ENCODE measurements at regions not wholly inside any gene's neighbourhood (a gene's known extent, or its start where the extent isn't known, plus 50 kb on each side); places are given as distances from the start of the nearest gene placed in this dataset.

DNA sequence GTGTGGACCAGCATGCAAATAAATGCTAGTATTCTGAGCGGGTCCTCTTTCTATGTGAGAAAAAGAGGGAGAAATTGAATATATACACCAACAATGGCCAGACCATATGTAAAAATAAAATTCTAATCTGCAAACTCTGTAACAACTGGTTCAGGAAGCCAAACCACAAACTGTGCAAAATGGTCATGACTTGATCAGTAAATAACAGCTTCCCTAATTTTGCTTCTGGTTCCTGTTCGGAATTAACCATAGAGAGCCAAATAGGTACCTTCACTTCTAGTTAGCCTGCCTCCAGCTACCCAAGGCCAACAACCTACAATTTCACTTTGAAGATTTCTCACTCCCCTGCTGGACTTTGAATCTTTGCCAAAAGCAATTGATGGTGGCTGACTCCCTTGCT is 1313.2 kb downstream of the ADGRL3 start:
- H3T11ph ChIP-seq (ENCODE audit: low read length): no peak overlapping the region
- no peak overlapping the region for H2AK5ac ChIP-seq (ENCODE audit: insufficient read length, low read length)
- Mint-ChIP-seq H3K4me1 (peaks cover 19 to 20% of the 10 kb centered on the region in 2 experiments), H3K27ac (no peak overlapping the region), H3K27me3 (ENCODE audit: low read depth) (no peaks in the 10 kb centered on the region), H3K9me3 (no peaks in the 10 kb centered on the region), H3K36me3 (ENCODE audit: insufficient read depth in 1 of 3, low read depth in 3 of 3) (peaks cover 0 to 6% (median 0%) of the 10 kb centered on the region in 3 experiments; a peak in 2 of 7 replicates), H3K4me3 (no peak overlapping the region)
- no peak overlapping the region for H3K4ac ChIP-seq (ENCODE audit: low read depth, low read length)
- H4K91ac ChIP-seq (ENCODE audit: insufficient read length, low read depth, low read length): no peak overlapping the region
- no peak overlapping the region for H3K18ac ChIP-seq (ENCODE audit: insufficient read length, low read depth, low read length)
- no peak overlapping the region for H2BK120ac ChIP-seq (ENCODE audit: low read depth, low read length, poor library complexity, severe bottlenecking)
- H3K23me2 ChIP-seq (ENCODE audit: insufficient read length, low read depth, low read length, poor library complexity, severe bottlenecking): no peaks in the 10 kb centered on the region
- DNase-seq: no peak
- no peak overlapping the region for H3K9ac ChIP-seq (ENCODE audit: extremely low read depth, insufficient read length, low read length)
- H3K23ac ChIP-seq (ENCODE audit: insufficient read length, low read depth, low read length): no peak overlapping the region
- no peak overlapping the region for H3K4me2 ChIP-seq (ENCODE audit: insufficient read depth, insufficient read length, low read length)
- H3K27me3 ChIP-seq (ENCODE audit: insufficient read depth, low read length): no peaks in the 10 kb centered on the region
- H3K79me1 ChIP-seq (ENCODE audit: insufficient read depth, low read depth, low read length, poor library complexity, severe bottlenecking): no peaks in the 10 kb centered on the region
- no peaks in the 10 kb centered on the region for H3K79me2 ChIP-seq (ENCODE audit: insufficient read depth, low read length)
- no peak overlapping the region for H4K5ac ChIP-seq (ENCODE audit: insufficient read length, low read depth, low read length)
- H3K4me1 ChIP-seq (ENCODE audit: insufficient read depth, low read length): no peaks in the 10 kb centered on the region; the same call in 1 of the 2 replicates
- H2BK20ac ChIP-seq (ENCODE audit: low read depth, low read length, poor library complexity, severe bottlenecking): no peak overlapping the region
- H2AFZ ChIP-seq (ENCODE audit: low read length): no peak overlapping the region
- H4K20me1 ChIP-seq (ENCODE audit: control insufficient read depth, insufficient read depth, insufficient read length): no peaks in the 10 kb centered on the region
- no peak overlapping the region for H3K56ac ChIP-seq (ENCODE audit: insufficient read length, low read depth, low read length)
- no peaks in the 10 kb centered on the region for H3K9me3 ChIP-seq (ENCODE audit: control insufficient read depth, low read depth, low read length)
- no peak overlapping the region for H2BK5ac ChIP-seq (ENCODE audit: insufficient read length, low read length)
- H3K14ac ChIP-seq (ENCODE audit: insufficient read depth, low read length): no peak overlapping the region
- H2BK15ac ChIP-seq (ENCODE audit: low read depth, low read length): no peak overlapping the region
- no peak overlapping the region for H3K27ac ChIP-seq (ENCODE audit: insufficient read length, low read depth, low read length)
- TF ChIP-seq, protein P1, sequence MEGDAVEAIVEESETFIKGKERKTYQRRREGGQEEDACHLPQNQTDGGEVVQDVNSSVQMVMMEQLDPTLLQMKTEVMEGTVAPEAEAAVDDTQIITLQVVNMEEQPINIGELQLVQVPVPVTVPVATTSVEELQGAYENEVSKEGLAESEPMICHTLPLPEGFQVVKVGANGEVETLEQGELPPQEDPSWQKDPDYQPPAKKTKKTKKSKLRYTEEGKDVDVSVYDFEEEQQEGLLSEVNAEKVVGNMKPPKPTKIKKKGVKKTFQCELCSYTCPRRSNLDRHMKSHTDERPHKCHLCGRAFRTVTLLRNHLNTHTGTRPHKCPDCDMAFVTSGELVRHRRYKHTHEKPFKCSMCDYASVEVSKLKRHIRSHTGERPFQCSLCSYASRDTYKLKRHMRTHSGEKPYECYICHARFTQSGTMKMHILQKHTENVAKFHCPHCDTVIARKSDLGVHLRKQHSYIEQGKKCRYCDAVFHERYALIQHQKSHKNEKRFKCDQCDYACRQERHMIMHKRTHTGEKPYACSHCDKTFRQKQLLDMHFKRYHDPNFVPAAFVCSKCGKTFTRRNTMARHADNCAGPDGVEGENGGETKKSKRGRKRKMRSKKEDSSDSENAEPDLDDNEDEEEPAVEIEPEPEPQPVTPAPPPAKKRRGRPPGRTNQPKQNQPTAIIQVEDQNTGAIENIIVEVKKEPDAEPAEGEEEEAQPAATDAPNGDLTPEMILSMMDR (conservative IDR thresholded peaks at IDR 0.05): no peak
- H2BK12ac ChIP-seq (ENCODE audit: insufficient read length, low read depth, low read length): no peak overlapping the region
- no peak overlapping the region for H4K8ac ChIP-seq (replicated peaks; ENCODE audit: insufficient read length, low read depth, low read length)
- no CpG with 5 or more reads among the region's 2 CpGs for WGBS (ENCODE audit: extremely low coverage, insufficient read length, low lambda C conversion rate)

All from H9 (cell line).